Bronchial epithelial cell (primary cell): ENCODE measurements at regions not wholly inside any gene's neighbourhood (a gene's known extent, or its start where the extent isn't known, plus 50 kb on each side); places are given as distances from the start of the nearest gene placed in this dataset.

Experiments used
- DNase-seq: peaks from one replicate; pipeline ENCODE4 v3.0.0-alpha.2; 2010; ENCODE audit warnings: low read depth
- FAIRE-seq: peaks from 2 replicates; lab custom pipeline; 2011; peaks lifted over from hg19 to GRCh38; lab: Jason Lieb, UNC
- H3K27me3 ChIP-seq: 2 replicates; pipeline ENCODE4 v1.5.1; 2011; ENCODE audit warnings: low read length; ENCODE audit not compliant: control insufficient read depth, insufficient read depth
- H3K36me3 ChIP-seq: 2 replicates; pipeline ENCODE4 v1.5.1; 2011; ENCODE audit warnings: low read length; ENCODE audit not compliant: control insufficient read depth, insufficient read depth
- H3K4me3 ChIP-seq: 2 replicates; pipeline ENCODE4 v1.5.1; 2011; ENCODE audit warnings: mild to moderate bottlenecking, low read depth, low read length, control low read depth
- TF ChIP-seq, protein P1 (sequence below): IDR thresholded peaks from 2 replicates; pipeline ENCODE4 v1.5.1; 2011; ENCODE audit warnings: mild to moderate bottlenecking, moderate library complexity, low read length, control low read depth, inconsistent platforms; ENCODE audit not compliant: insufficient read depth, severe bottlenecking

GRCh38 chr2:12971581-12972365 lies 255.0 kb downstream of the TRIB2 start:
- DNase-seq: peak; percentile 32
- FAIRE-seq: no peak
- H3K27me3 ChIP-seq: peaks cover 4% of the 10 kb centered on the region
- TF ChIP-seq, protein P1, sequence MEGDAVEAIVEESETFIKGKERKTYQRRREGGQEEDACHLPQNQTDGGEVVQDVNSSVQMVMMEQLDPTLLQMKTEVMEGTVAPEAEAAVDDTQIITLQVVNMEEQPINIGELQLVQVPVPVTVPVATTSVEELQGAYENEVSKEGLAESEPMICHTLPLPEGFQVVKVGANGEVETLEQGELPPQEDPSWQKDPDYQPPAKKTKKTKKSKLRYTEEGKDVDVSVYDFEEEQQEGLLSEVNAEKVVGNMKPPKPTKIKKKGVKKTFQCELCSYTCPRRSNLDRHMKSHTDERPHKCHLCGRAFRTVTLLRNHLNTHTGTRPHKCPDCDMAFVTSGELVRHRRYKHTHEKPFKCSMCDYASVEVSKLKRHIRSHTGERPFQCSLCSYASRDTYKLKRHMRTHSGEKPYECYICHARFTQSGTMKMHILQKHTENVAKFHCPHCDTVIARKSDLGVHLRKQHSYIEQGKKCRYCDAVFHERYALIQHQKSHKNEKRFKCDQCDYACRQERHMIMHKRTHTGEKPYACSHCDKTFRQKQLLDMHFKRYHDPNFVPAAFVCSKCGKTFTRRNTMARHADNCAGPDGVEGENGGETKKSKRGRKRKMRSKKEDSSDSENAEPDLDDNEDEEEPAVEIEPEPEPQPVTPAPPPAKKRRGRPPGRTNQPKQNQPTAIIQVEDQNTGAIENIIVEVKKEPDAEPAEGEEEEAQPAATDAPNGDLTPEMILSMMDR: no peak
- no peak overlapping the region for H3K4me3 ChIP-seq
- no peaks in the 10 kb centered on the region for H3K36me3 ChIP-seq

GRCh38 chr2:12978066-12978835 lies 261.5 kb downstream of the TRIB2 start:
- TF ChIP-seq, protein P1: no peak
- DNase-seq (no peak), FAIRE-seq (no peak)
- Histone ChIP-seq H3K36me3 (no peaks in the 10 kb centered on the region), H3K4me3 (no peak overlapping the region), H3K27me3 (no peaks in the 10 kb centered on the region)

DNA sequence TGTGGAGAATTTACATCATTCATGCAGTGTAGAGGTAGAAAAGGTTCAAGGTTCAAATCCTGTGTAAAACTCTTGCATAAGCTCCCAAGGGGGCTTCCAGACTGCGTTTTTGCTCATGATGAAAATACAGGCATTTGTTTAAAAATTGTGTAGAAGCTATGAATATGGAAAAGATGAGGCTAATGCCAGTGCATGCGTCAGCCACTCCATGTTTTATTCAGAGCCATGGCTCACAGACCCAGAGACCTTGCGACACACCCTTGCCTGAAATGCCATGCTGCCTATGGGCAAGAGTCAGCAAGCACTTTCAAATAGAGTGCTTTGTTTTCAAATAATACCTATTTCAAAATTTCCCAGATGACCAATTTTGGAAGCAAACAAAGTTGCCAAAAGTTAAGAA lies 262.3 kb downstream of the TRIB2 start:
- Histone ChIP-seq H3K4me3 (no peak overlapping the region), H3K36me3 (no peaks in the 10 kb centered on the region), H3K27me3 (no peaks in the 10 kb centered on the region)
- DNase-seq (peak; percentile 86), FAIRE-seq (no peak)
- TF ChIP-seq, protein P1: no peak

GRCh38 chr2:12980817-12981216 lies 264.1 kb downstream of the TRIB2 start:
- FAIRE-seq (no peak), DNase-seq (peak; percentile 41)
- Histone ChIP-seq H3K4me3 (no peak overlapping the region), H3K36me3 (no peaks in the 10 kb centered on the region), H3K27me3 (no peaks in the 10 kb centered on the region)
- TF ChIP-seq, protein P1: no peak

DNA sequence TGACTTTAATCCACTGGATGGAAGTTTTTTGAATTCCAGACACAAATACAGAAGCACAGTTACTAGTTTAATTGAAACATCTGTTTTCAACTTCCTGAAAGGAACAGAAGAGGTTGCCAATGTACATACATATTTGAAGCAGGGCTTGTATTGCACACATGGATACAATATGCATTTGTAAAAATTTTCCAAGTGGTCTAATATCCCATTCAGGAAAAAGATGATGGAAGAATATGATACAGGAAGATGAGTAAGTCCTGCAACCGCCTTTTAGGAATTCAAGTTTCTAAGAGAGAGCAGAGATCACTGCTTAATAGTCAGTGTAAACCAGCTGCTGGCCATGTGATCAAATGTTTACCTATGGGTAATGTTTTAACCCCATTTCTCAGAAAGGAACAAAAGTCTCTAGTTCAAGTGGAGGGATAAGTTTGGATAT lies 265.4 kb downstream of the TRIB2 start:
- no peak for FAIRE-seq

More for the DNA sequence above, 265.4 kb downstream of the TRIB2 start:
- Histone ChIP-seq H3K36me3 (no peaks in the 10 kb centered on the region), H3K4me3 (no peak overlapping the region), H3K27me3 (no peaks in the 10 kb centered on the region)
- DNase-seq: peak; percentile 34
- TF ChIP-seq, protein P1: no peak
